DMS53 treated with DMSO at 0.1 percent for 48 hours (cell line): ENCODE measurements at regions not wholly inside any gene's neighbourhood (a gene's known extent, or its start where the extent isn't known, plus 50 kb on each side); places are given as distances from the start of the nearest gene placed in this dataset.

Experiments used
- DNase-seq: peaks from one replicate; lab custom pipeline; 2025; ENCODE audit not compliant: unreplicated experiment; lab: John Stamatoyannopoulos, UW

DNA sequence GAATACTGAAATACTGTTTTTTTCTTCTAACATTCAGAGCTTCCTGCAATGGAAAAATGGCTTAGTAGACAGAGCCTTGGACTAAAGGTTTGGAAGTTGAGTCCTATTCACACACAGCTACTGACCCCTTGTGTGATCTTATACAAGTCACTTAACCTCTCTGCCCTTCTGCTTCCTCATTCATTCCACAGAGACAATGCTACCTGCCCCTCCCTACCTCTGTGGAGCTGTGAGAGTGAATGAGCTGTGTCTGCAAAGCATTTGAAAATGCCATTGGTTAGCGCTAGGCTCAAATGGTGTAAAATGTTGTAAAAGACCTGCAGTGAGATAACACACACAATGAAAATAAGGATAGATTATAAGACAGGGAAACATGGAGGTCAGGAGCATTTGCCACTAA lies 214.4 kb downstream of the BARHL2 start:
- DNase-seq: no peak

GRCh38 chr1:90502194-90502593 lies 214.9 kb downstream of the BARHL2 start:
- DNase-seq: no peak

- no peak for DNase-seq
Observed at GRCh38 chr1:90501281-90501680, 215.8 kb downstream of the BARHL2 start.

GRCh38 chr1:90494748-90495282 lies 222.3 kb downstream of the BARHL2 start:
- DNase-seq: no peak

DNA sequence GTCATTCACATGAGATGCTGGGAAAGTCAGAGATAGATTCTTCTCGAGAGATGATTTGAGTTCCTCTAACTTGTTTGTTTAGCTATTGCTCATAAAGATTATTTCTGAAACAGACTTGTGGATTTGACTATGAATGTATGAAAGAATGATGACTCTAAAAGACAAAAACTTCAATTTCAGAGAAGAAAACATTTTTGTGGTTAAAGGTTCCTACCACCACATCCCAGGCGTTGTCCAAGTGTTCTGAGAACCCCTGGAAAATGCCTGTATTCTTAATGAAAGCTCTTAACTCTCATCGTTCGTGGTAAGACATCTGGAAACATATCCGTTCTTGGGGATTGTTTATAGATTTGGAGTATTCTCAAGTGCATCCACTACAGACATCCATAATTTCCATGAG lies 228.7 kb downstream of the BARHL2 start:
- no peak for DNase-seq

- DNase-seq: no peak
Observed at GRCh38 chr1:90486996-90487395, 230.1 kb downstream of the BARHL2 start.

- DNase-seq: no peak
Observed at GRCh38 chr1:90486134-90486824, 230.8 kb downstream of the BARHL2 start.

DNA sequence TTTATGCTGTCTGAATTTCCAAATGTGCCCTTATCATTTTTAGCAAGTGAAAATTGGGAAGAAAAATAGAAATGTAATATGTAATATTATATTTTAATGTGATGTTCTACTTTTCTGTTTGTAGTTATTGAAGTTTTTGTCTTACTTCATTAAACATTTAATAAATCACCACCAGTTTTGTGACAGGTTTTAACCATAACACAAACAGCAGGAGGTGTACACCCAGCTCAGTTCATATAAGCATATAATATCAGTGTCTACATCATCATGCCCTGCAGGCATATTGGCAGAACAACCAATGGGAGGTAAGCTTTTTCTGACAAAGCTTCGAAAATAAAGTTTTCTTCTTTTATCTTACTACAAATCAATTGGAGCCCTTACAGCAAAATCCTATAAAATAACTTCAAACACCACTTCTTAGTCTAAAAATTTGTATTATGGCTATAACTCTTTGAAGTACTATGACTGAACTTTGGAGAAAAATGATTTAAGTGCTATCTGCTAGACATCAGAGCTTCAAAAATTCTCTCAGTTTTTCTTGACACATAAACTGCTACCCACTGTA lies 236.7 kb downstream of the BARHL2 start:
- no peak for DNase-seq

DNA sequence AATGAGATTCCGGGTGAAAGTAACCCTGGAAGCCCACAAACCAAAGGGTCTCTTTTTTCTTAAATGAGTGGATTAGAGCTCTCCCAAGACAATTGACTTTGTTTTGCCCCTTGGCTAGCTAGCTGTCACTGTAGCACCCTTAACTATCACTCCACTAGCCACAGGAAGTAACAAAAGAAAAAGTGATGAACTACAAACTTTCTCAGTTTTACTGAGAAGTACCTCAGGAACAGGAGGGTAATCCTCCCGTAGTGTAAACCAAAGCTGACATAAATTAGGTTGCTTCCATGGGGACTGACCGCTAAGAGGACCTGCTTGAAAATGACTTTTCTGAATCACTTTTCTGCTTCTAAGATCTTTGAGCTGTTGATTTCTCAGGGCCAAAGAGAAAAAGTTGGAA lies 240.1 kb downstream of the BARHL2 start:
- no peak for DNase-seq

- DNase-seq: no peak
Observed at GRCh38 chr1:90476411-90476810, 240.7 kb downstream of the BARHL2 start.

GRCh38 chr1:90475631-90476030 lies 241.5 kb downstream of the BARHL2 start:
- no peak for DNase-seq

DNA sequence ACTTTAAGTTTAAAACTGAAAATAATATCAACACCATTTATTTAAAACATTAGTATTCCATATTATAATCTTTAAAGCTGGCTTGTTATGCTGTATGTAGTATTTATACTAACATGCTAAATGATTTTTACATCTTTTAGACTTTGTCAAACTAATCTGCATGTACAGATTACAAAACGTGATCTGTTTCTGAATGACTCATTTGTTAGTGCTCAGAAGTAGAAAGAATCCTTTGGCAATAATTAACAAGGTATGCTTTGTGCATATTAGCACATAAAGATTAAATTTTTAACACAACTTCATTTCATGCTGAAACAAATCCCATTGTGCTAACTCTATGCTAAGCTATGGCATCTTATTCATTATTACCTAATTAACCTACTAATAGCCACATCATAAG lies 242.4 kb downstream of the BARHL2 start:
- DNase-seq: no peak

DNA sequence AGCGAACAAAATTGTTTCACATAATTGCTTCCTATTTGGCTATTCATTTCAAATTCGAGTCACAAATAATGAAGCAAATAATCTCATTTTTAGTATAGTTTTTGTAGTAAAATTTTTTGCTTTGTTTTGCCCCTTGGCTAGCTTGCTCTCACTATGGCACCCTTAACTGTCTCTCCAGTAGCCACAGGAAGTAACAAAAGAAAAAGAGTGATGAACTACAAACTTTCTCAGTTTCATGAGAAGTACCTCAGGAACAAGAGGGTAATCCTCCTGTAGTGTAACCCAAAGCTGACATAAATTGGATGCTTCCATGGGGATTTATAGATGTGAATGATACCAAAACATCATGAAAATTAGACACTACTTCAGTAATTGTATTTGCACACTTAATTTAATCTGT lies 242.9 kb downstream of the BARHL2 start:
- DNase-seq: no peak

GRCh38 chr1:90472775-90473174 lies 244.3 kb downstream of the BARHL2 start:
- DNase-seq: no peak

DNA sequence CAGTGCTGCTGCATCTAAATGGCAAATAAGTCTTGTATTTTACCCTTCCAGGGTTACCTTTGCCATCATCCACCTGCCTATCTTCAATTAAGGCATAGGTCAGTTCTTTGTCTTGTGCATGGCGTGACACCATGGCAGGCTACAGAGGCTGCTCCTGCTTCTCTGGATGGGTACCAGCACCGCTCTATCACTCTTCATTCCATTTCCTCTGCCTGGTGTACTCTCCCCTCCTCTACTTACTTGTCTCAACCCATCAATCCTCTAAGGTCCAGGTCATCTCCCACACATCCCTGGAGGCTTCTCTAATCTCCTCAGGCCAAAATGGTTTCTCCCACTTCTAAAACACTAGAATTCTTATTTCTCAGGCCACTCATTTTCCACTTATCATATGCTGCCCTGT lies 257.5 kb downstream of the BARHL2 start:
- DNase-seq: no peak

DNA sequence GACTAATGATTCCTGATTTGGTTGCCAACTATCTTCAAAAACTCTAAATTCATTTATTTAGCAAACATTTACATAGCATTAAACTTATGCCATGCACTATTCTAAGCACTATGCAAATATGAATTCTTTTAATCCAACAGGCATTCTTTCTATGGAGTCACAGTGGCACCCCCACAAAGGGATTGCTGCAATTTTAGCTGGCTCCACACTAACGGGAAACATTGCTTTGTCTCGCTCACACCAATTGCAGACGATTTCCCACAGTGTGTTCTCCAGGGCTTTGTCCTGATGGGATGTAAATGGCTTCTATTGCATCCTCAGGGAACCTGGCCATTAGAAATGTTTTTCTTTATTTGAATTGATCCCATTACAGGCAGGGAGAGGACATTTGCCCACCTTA lies 259.1 kb downstream of the BARHL2 start:
- no peak for DNase-seq

- no peak for DNase-seq
Observed at GRCh38 chr1:90452491-90452890, 264.6 kb downstream of the BARHL2 start.

DNA sequence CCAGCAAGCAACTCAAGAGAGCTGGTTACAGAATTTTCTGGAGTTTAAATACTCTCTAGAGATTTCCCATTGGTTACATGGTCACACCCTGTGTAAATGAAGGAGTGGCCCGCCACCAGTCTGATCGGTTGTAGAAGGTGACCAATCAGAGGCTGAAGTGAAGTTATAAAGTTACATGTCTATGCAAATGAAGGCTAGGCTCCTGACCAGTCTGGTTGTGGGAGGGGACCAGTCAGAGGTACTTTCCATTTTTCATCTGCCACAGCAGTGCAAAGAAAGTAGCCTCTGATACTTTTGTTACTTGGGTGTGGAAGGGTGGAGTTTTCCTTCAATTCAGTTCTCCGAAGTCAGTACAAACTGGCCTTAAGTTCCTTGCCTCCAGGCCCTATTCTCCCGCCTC lies 273.7 kb downstream of the BARHL2 start:
- no peak for DNase-seq

GRCh38 chr1:90435351-90435750 lies 281.8 kb downstream of the BARHL2 start:
- no peak for DNase-seq

GRCh38 chr1:90434460-90434859 lies 282.6 kb downstream of the BARHL2 start:
- DNase-seq: no peak

DNA sequence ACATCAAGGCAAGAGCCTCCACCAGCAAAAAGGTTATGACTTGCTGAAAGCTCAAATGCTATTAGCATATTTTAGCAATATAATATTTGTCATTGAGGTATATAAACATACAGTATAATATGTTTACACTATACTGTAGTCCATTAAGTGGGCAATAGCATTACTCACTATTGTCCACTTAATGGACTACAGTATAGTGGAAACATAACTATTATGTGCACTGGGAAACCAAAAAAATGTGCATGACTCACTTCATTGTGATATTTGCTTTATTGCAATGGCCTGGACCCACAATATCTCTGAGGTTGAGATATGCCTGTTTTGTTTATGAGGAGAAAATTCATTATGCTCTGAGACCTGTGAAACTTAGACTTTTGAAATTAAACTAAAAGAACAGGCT lies 300.0 kb downstream of the BARHL2 start:
- peak; percentile 5 for DNase-seq

DNA sequence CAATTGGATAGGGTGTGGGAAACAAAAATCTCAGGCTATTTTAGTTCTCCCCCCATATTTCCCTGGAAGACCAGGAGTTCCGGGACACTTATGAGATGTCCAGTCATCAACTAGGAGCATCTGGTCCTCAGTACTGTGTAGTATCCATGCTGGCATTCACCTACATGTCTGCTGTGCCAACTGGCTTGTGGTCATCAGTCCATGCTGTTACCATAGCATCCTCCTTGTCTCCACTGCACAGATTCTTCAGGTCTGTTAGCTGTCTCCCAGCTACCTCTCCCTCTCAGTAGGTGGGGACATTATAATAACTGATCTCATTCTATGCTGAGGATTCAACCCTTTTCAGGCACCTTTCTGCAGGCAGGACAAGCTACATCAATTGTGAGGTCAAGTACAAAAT lies 302.9 kb downstream of the BARHL2 start:
- DNase-seq: no peak

GRCh38 chr1:90413519-90413918 lies 303.6 kb downstream of the BARHL2 start:
- DNase-seq: peak; percentile 58
